Lower leg skin (tissue), 4 donors: ENCODE measurements at regions not wholly inside any gene's neighbourhood (a gene's known extent, or its start where the extent isn't known, plus 50 kb on each side); places are given as distances from the start of the nearest gene placed in this dataset.

Source experiments
- DNase-seq, 2 donors: peaks; one replicate each; pipeline ENCODE4 v3.0.0-alpha.2; 2019; ENCODE audit warnings: low spot score in 2 of 2
- H3K4me3 ChIP-seq: fragments of 200-600 bp; sonication (generic); 2 replicates; pipeline ENCODE4 v1.5.1; 2017; ENCODE audit warnings: mild to moderate bottlenecking, low read depth; ENCODE audit not compliant: poor library complexity, severe bottlenecking
- CTCF ChIP-seq, 3 donors: fragments of 450-650 bp; IDR thresholded peaks; one replicate each; pipeline ENCODE4 v1.5.1; 2016; ENCODE audit warnings: antibody characterized with exemption in 3 of 3, mild to moderate bottlenecking in 3 of 3, moderate library complexity in 2 of 3
- POLR2A ChIP-seq, 2 donors: fragments of 450-650 bp; IDR thresholded peaks; one replicate each; pipeline ENCODE4 v1.6.1; 2016 to 2017; ENCODE audit warnings: antibody characterized with exemption in 2 of 2, mild to moderate bottlenecking in 1 of 2, moderate library complexity in 1 of 2
- WGBS, 2 donors: methylation state at CpG; one replicate each; pipeline ENCODE4 v1.1.5; 2018; 5-methylcytosine and 5-hydroxymethylcytosine counted together
- intact Hi-C: fragments of 100-400 bp; cut with DNase I; formaldehyde crosslinking; loops from one replicate; pipeline ENCODE4 v1.15.0; 2023; ENCODE audit warnings: low total_unique reads

GRCh38 chr14:66094001-66094727, 392.0 kb upstream of the CCDC196 start:
- TF ChIP-seq CTCF (IDR thresholded peaks at IDR 0.05) (no peak), POLR2A (IDR thresholded peaks at IDR 0.05) (no peak)
- DNase-seq = no peak
- intact Hi-C loops = no loop called here
- no peak overlapping the region for H3K4me3 ChIP-seq
- 93 to 94% methylated on average over 31 to 38 of the region's 38 CpGs for WGBS, 2 donors

- TF ChIP-seq POLR2A (IDR thresholded peaks at IDR 0.05) = no peak
- TF ChIP-seq CTCF (IDR thresholded peaks at IDR 0.05) = no peak
- no peak overlapping the region for H3K4me3 ChIP-seq
- 57 to 80% methylated on average over 4 of the region's 4 CpGs for WGBS, 2 donors
- DNase-seq = no peak
- intact Hi-C loops = no loop called here
Observed at GRCh38 chr14:66099451-66099850, 386.7 kb upstream of the CCDC196 start.

GRCh38 chr14:66099931-66100330, 386.2 kb upstream of the CCDC196 start:
- 66 to 83% methylated on average over 1 of the region's 1 CpG for WGBS, 2 donors
- H3K4me3 ChIP-seq = no peak overlapping the region
- intact Hi-C loops = no loop called here
- TF ChIP-seq POLR2A (IDR thresholded peaks at IDR 0.05) = no peak
- no peak for DNase-seq

- no peak for DNase-seq
- intact Hi-C loops = no loop called here
- 64 to 85% methylated on average over 1 of the region's 1 CpG for WGBS, 2 donors
- TF ChIP-seq CTCF (IDR thresholded peaks at IDR 0.05) (no peak), POLR2A (IDR thresholded peaks at IDR 0.05) (no peak)
- no peak overlapping the region for H3K4me3 ChIP-seq
Observed at GRCh38 chr14:66101662-66102061, 384.5 kb upstream of the CCDC196 start.

- TF ChIP-seq POLR2A (IDR thresholded peaks at IDR 0.05) = no peak
- TF ChIP-seq CTCF (IDR thresholded peaks at IDR 0.05) = no peak
- WGBS, 2 donors = 81 to 85% methylated on average over 5 of the region's 5 CpGs
- intact Hi-C loops = no loop called here
- no peak overlapping the region for H3K4me3 ChIP-seq
- DNase-seq = no peak
Observed at GRCh38 chr14:66104486-66104885, 381.7 kb upstream of the CCDC196 start.

- H3K4me3 ChIP-seq = no peak overlapping the region
- intact Hi-C loops = no loop called here
- DNase-seq = no peak
- WGBS, 2 donors = 43 to 47% methylated on average over 4 of the region's 4 CpGs
- TF ChIP-seq CTCF (IDR thresholded peaks at IDR 0.05) = no peak
Observed at GRCh38 chr14:66105815-66106214, 380.4 kb upstream of the CCDC196 start.
